ENCODE measurements at regions not wholly inside any gene's neighbourhood (a gene's known extent, or its start where the extent isn't known, plus 50 kb on each side); places are given as distances from the start of the nearest gene placed in this dataset.
"Not testable (repeated sequence)": the region's sequence is repeated elsewhere in the genome, so short reads cannot be mapped to it uniquely, and the experiment has no call there.

GRCh38 chr1:5726586-5727184, 265.5 kb downstream of the NPHP4 start:
- TF ChIP-seq CTCF (IDR thresholded peaks at IDR 0.05 in 2 of 3, conservative IDR thresholded peaks at IDR 0.05 in 1 of 3; ENCODE audit: borderline replicate concordance in 1 of 3, insufficient read depth in 1 of 3, low read depth in 2 of 3, low read length in 2 of 3); SRF (IDR thresholded peaks at IDR 0.05; ENCODE audit: low read depth); EZH2 (IDR thresholded peaks at IDR 0.05); ATF3 (IDR thresholded peaks at IDR 0.05); POLR2AphosphoS5 (IDR thresholded peaks at IDR 0.05; ENCODE audit: low read depth, low read length); ZBTB33 (IDR thresholded peaks at IDR 0.05; ENCODE audit: extremely low read depth, insufficient replicate concordance, low read length); REST (IDR thresholded peaks at IDR 0.05; ENCODE audit: low read depth); SIN3A (IDR thresholded peaks at IDR 0.05; ENCODE audit: low read depth); MAX (IDR thresholded peaks at IDR 0.05); POLR2A (IDR thresholded peaks at IDR 0.05; ENCODE audit: borderline replicate concordance, extremely low read depth, insufficient read depth, insufficient read length); YY1 (IDR thresholded peaks at IDR 0.05; ENCODE audit: extremely low read depth, insufficient replicate concordance, low read depth, low read length); TCF7L2 (IDR thresholded peaks at IDR 0.05; ENCODE audit: borderline replicate concordance, extremely low read depth, insufficient read depth, insufficient read length); RAD21 (IDR thresholded peaks at IDR 0.05; ENCODE audit: low read depth): not testable (repeated sequence)

All from HCT116 (cell line).